ENCODE measurements at regions not wholly inside any gene's neighbourhood (a gene's known extent, or its start where the extent isn't known, plus 50 kb on each side); places are given as distances from the start of the nearest gene placed in this dataset.

GRCh38 chr5:125398466-125398865, 652.0 kb upstream of the ZNF608 start:
- no peak for DNase-seq (ENCODE audit: low read depth)
- no peak for TF ChIP-seq CTCF (IDR thresholded peaks at IDR 0.05; ENCODE audit: insufficient read depth, low read length)
- H3K4me3 ChIP-seq (ENCODE audit: low read depth, low read length) = no peak overlapping the region

GRCh38 chr5:125399885-125400284, 653.4 kb upstream of the ZNF608 start:
- no peak for DNase-seq (ENCODE audit: low read depth)
- H3K4me3 ChIP-seq (ENCODE audit: low read depth, low read length) = no peak overlapping the region
- no peak for TF ChIP-seq CTCF (IDR thresholded peaks at IDR 0.05; ENCODE audit: insufficient read depth, low read length)

- H3K4me3 ChIP-seq (ENCODE audit: low read depth, low read length) = no peak overlapping the region
- DNase-seq (ENCODE audit: low read depth) = no peak
- TF ChIP-seq CTCF (IDR thresholded peaks at IDR 0.05; ENCODE audit: insufficient read depth, low read length) = no peak
Observed at GRCh38 chr5:125401724-125402622, 655.5 kb upstream of the ZNF608 start.

GRCh38 chr5:125402787-125403186, 656.3 kb upstream of the ZNF608 start:
- no peak for DNase-seq (ENCODE audit: low read depth)
- TF ChIP-seq CTCF (IDR thresholded peaks at IDR 0.05; ENCODE audit: insufficient read depth, low read length) = no peak
- H3K4me3 ChIP-seq (ENCODE audit: low read depth, low read length) = no peak overlapping the region

DNA sequence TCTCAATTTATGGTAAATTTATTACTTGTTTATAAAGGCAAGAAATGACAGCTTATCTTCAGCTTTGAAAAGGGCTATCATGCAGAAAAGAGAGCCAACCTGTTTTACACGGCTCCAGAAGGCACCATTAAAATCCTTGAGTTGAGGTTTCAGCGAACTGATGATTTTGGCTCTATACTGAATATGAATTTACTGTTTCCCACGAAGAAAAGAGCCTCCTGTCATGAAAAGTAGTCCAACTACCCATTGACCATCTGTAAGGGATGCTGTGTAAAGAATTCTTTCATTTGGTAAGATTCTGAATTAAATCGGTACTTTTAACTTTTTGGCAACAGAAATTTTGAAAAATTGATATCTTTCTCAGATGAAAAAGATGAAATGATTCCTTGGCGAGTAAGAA, 657.6 kb upstream of the ZNF608 start:
- no peak overlapping the region for H3K4me3 ChIP-seq (ENCODE audit: low read depth, low read length)
- TF ChIP-seq CTCF (IDR thresholded peaks at IDR 0.05; ENCODE audit: insufficient read depth, low read length) = no peak
- no peak for DNase-seq (ENCODE audit: low read depth)

DNA sequence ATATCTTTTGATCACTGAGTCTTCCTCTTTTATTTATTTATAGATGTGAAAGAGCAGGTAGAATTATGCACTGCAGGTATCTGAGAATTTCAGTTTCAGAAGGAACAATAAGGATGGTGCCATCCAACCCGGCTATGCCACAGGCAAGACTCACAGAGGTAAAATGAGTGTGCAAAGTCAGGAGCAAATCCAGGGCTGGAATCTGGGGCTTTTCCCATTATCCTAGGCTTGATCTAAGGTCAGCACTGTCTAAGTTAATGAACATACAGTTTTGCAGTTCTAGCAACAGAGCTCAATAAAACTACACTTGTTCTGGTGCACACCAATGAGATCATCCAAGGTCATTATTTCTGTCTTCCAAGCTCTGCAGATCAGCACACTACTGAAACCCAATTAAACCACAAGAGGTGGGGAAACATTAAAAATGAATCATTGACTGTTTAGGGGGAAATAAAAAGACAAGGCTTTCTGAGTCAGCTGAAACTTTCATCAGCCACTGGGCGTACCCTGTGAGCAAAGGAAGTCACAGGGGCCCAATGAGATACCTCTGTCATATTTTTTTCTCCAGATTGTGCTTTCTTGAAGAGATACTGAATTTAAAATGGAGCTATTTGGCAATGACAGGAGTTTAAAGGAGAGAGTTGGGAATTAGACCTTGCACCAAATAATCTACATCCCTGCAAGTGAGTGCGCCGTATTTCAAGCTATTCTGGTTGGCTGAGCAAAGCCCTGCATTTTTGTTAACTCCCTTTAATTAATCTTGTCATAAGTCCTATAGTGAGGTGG, 662.2 kb upstream of the ZNF608 start:
- TF ChIP-seq CTCF (IDR thresholded peaks at IDR 0.05; ENCODE audit: insufficient read depth, low read length) = no peak
- no peak overlapping the region for H3K4me3 ChIP-seq (ENCODE audit: low read depth, low read length)
- DNase-seq (ENCODE audit: low read depth) = peak; percentile 89
